ENCODE measurements at regions not wholly inside any gene's neighbourhood (a gene's known extent, or its start where the extent isn't known, plus 50 kb on each side); places are given as distances from the start of the nearest gene placed in this dataset.

DNA sequence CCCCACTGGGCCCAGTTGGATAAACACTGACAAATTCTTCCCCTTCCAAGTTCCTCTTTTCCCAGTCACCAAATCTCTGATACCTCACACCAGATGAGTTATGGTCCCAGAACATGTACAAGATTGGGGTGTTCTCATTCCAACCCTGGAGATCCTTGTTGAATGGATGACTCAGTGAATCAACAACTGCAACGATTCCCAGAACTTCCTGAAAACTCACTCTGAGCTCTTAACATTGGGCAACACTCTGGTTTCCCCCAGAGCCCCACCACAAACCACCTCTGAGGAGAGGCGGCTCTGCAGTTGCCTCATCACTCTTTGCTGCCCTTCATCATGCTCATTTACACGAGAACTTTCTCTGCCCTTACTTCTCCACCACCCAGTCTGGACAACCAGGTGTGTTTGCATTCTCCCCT, 115.2 kb downstream of the MRPL14 start:
- Histone ChIP-seq H2BK12ac (ENCODE audit: insufficient read length, low read depth, low read length) (no peak overlapping the region), H2BK15ac (ENCODE audit: low read depth, low read length) (no peak overlapping the region), H3K27ac (ENCODE audit: insufficient read length, low read depth, low read length) (no peak overlapping the region), H3K4ac (ENCODE audit: low read depth, low read length) (no peak overlapping the region), H3K4me1 (ENCODE audit: insufficient read depth, low read length) (peaks cover 3% of the 10 kb centered on the region; the same call in 1 of the 2 replicates), H3K9ac (ENCODE audit: extremely low read depth, insufficient read length, low read length) (no peak overlapping the region), H2AK5ac (ENCODE audit: insufficient read length, low read length) (no peak overlapping the region), H3K14ac (ENCODE audit: insufficient read depth, low read length) (no peak overlapping the region), H3K4me2 (ENCODE audit: insufficient read depth, insufficient read length, low read length) (no peak overlapping the region), H3K23me2 (ENCODE audit: insufficient read length, low read depth, low read length, poor library complexity, severe bottlenecking) (no peaks in the 10 kb centered on the region), H3K18ac (ENCODE audit: insufficient read length, low read depth, low read length) (no peak overlapping the region), H3K79me2 (ENCODE audit: insufficient read depth, low read length) (no peaks in the 10 kb centered on the region), H2BK120ac (ENCODE audit: low read depth, low read length, poor library complexity, severe bottlenecking) (no peak overlapping the region), H2BK5ac (ENCODE audit: insufficient read length, low read length) (no peak overlapping the region), H2AFZ (ENCODE audit: low read length) (no peak overlapping the region), H4K8ac (replicated peaks; ENCODE audit: insufficient read length, low read depth, low read length) (no peak overlapping the region), H3K9me3 (ENCODE audit: control insufficient read depth, low read depth, low read length) (no peaks in the 10 kb centered on the region), H3K79me1 (ENCODE audit: insufficient read depth, low read depth, low read length, poor library complexity, severe bottlenecking) (no peaks in the 10 kb centered on the region), H4K91ac (ENCODE audit: insufficient read length, low read depth, low read length) (no peak overlapping the region), H3K56ac (ENCODE audit: insufficient read length, low read depth, low read length) (no peak overlapping the region), H3K23ac (ENCODE audit: insufficient read length, low read depth, low read length) (no peak overlapping the region), H3T11ph (ENCODE audit: low read length) (no peak overlapping the region), H4K20me1 (ENCODE audit: control insufficient read depth, insufficient read depth, insufficient read length) (no peaks in the 10 kb centered on the region), H4K5ac (ENCODE audit: insufficient read length, low read depth, low read length) (no peak overlapping the region), H3K27me3 (ENCODE audit: insufficient read depth, low read length) (no peaks in the 10 kb centered on the region), H2BK20ac (ENCODE audit: low read depth, low read length, poor library complexity, severe bottlenecking) (no peak overlapping the region)
- DNase-seq = no peak
- TF ChIP-seq, protein P1, sequence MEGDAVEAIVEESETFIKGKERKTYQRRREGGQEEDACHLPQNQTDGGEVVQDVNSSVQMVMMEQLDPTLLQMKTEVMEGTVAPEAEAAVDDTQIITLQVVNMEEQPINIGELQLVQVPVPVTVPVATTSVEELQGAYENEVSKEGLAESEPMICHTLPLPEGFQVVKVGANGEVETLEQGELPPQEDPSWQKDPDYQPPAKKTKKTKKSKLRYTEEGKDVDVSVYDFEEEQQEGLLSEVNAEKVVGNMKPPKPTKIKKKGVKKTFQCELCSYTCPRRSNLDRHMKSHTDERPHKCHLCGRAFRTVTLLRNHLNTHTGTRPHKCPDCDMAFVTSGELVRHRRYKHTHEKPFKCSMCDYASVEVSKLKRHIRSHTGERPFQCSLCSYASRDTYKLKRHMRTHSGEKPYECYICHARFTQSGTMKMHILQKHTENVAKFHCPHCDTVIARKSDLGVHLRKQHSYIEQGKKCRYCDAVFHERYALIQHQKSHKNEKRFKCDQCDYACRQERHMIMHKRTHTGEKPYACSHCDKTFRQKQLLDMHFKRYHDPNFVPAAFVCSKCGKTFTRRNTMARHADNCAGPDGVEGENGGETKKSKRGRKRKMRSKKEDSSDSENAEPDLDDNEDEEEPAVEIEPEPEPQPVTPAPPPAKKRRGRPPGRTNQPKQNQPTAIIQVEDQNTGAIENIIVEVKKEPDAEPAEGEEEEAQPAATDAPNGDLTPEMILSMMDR (conservative IDR thresholded peaks at IDR 0.05) = no peak
- Mint-ChIP-seq H3K27me3 (ENCODE audit: low read depth) (peaks cover 6% of the 10 kb centered on the region), H3K4me1 (peaks cover 37 to 40% of the 10 kb centered on the region in 2 experiments), H3K4me3 (no peak overlapping the region), H3K9me3 (peaks cover 0 to 4% of the 10 kb centered on the region in 2 experiments; a peak in 1 of 5 replicates), H3K36me3 (ENCODE audit: insufficient read depth in 1 of 3, low read depth in 3 of 3) (peaks cover 0 to under 1% (median 0%) of the 10 kb centered on the region in 3 experiments; a peak in 2 of 7 replicates), H3K27ac (no peak overlapping the region; a peak in 1 of 7 replicates)
- no CpG with 5 or more reads among the region's 3 CpGs for WGBS (ENCODE audit: extremely low coverage, insufficient read length, low lambda C conversion rate)
